K562 (cell line): ENCODE measurements at regions not wholly inside any gene's neighbourhood (a gene's known extent, or its start where the extent isn't known, plus 50 kb on each side); places are given as distances from the start of the nearest gene placed in this dataset.

ENCODE experiments used
- ATAC-seq: fragments of 200-7000 bp; cut with Tn5 transposase; 3 replicates; pipeline ENCODE4 v1.9.1; 2020; ENCODE audit warnings: moderate library complexity
- BruUV-seq: library from RNA; stranded (reverse); fragments of 400-500 nt; replicated peaks from 2 replicates; lab custom pipeline; 2021; lab: Mats Ljungman, UMichigan
- CTCF ChIA-PET: fragments of 300-600 bp; formaldehyde crosslinking; extraction: SDS; loops from one replicate; lab custom pipeline; 2021; ENCODE audit warnings: low intra/inter-chr PET ratio; lab: Yijun Ruan, JAX
- POLR2A ChIA-PET: fragments of 300-600, 350-650 bp; sonication (Branson Sonifier 250); formaldehyde crosslinking; extraction: SDS; loops from one replicate; lab custom pipeline; 2021; ENCODE audit warnings: antibody characterized with exemption, inconsistent platforms; lab: Yijun Ruan, JAX
- DNase-seq, 4 experiments: peaks; one replicate each; pipeline versions ENCODE4 v3.0.0 to v3.0.0-alpha.2; 2011 to 2018; ENCODE audit warnings: low spot score in 3 of 4, mixed read lengths in 3 of 4; ENCODE audit errors: extremely low read depth in 1 of 4
- FAIRE-seq: peaks from 2 replicates; lab custom pipeline; 2011; peaks lifted over from hg19 to GRCh38; lab: Jason Lieb, UNC
- H2AFZ ChIP-seq: 2 replicates; pipeline ENCODE4 v1.6.0; 2011; ENCODE audit warnings: low read depth, low read length, control low read depth, inconsistent platforms
- H3K27ac ChIP-seq: fragments of 200-600 bp; 3 replicates; pipeline ENCODE4 v1.8.0; 2011; ENCODE audit warnings: low read depth, mild to moderate bottlenecking, control low read depth, inconsistent platforms, low read length, moderate library complexity, mixed read lengths; ENCODE audit errors: extremely low read depth
- H3K27me3 ChIP-seq, 2 experiments: fragments of 300-600 bp in 1 of 2; 2 replicates in 1 of 2; 3 replicates in 1 of 2; pipeline versions ENCODE4 v1.6.0 to v1.8.0; 2011; ENCODE audit warnings: inconsistent platforms in 2 of 2, low read length in 2 of 2, mild to moderate bottlenecking in 1 of 2, mixed read lengths in 1 of 2, moderate library complexity in 1 of 2; ENCODE audit not compliant: control insufficient read depth in 2 of 2, insufficient read depth in 2 of 2
- H3K36me3 ChIP-seq: fragments of 300-600 bp; 3 replicates; pipeline ENCODE4 v1.8.0; 2011; ENCODE audit warnings: mild to moderate bottlenecking, low read length, inconsistent platforms; ENCODE audit not compliant: control insufficient read depth, insufficient read depth
- H3K4me1 ChIP-seq, 2 experiments: fragments of 200-600 bp in 1 of 2; replicated peaks in 1 of 2; 2 replicates in 1 of 2; 3 replicates in 1 of 2; pipeline versions ENCODE4 v1.5.1 to v1.8.0; 2011; ENCODE audit warnings: inconsistent platforms in 2 of 2, low read length in 2 of 2, mild to moderate bottlenecking in 1 of 2, mixed read lengths in 1 of 2, moderate library complexity in 1 of 2; ENCODE audit not compliant: control insufficient read depth in 2 of 2, insufficient read depth in 2 of 2
- H3K4me2 ChIP-seq: 2 replicates; pipeline ENCODE4 v1.6.1; 2011; ENCODE audit warnings: low read length, control low read depth, inconsistent platforms, mixed read lengths; ENCODE audit not compliant: insufficient read depth
- H3K4me3 ChIP-seq: fragments of 200-600 bp; sonication (generic), shearing (Covaris generic); 2 replicates; pipeline ENCODE4 v1.5.1; 2016; ENCODE audit warnings: control low read depth, inconsistent platforms
- H3K79me2 ChIP-seq: fragments of 200-600 bp; 3 replicates; pipeline ENCODE4 v1.8.0; 2011; ENCODE audit warnings: low read length, inconsistent platforms; ENCODE audit not compliant: control insufficient read depth, insufficient read depth
- H3K9ac ChIP-seq, 2 experiments: 2 replicates each; pipeline versions ENCODE4 v1.6.0 to v1.6.1; 2011; ENCODE audit warnings: low read depth in 2 of 2, low read length in 2 of 2, control low read depth in 1 of 2, inconsistent platforms in 1 of 2, mild to moderate bottlenecking in 1 of 2, mixed read lengths in 1 of 2; ENCODE audit not compliant: insufficient read depth in 1 of 2
- H3K9me1 ChIP-seq: one replicate; pipeline ENCODE4 v1.6.0; 2011; ENCODE audit warnings: inconsistent platforms, mild to moderate bottlenecking, low read length, moderate library complexity; ENCODE audit not compliant: control insufficient read depth, insufficient read depth
- H3K9me3 ChIP-seq: replicated peaks from 2 replicates; pipeline ENCODE4 v1.5.1; 2011; ENCODE audit warnings: low read depth, low read length, inconsistent platforms; ENCODE audit not compliant: control insufficient read depth, insufficient read depth
- H4K20me1 ChIP-seq: replicated peaks from 2 replicates; pipeline ENCODE4 v1.6.1; 2011; ENCODE audit warnings: low read length, inconsistent platforms, mixed read lengths; ENCODE audit not compliant: control insufficient read depth, insufficient read depth
- ATF7 ChIP-seq: fragments of 450-650 bp; IDR thresholded peaks from 2 replicates; pipeline ENCODE4 v1.7.1; 2014; ENCODE audit warnings: mild to moderate bottlenecking, moderate library complexity
- CHD4 ChIP-seq: fragments of 200-600 bp; sonication (generic); IDR thresholded peaks from 3 replicates; pipeline ENCODE4 v1.6.1; 2012; ENCODE audit warnings: low read depth, mild to moderate bottlenecking, mixed read lengths, low read length, inconsistent platforms; ENCODE audit not compliant: insufficient read depth, insufficient replicate concordance, poor library complexity, severe bottlenecking
- CREB3 ChIP-seq: fragments of 450-650 bp; conservative IDR thresholded peaks from 2 replicates; pipeline ENCODE4 v1.6.1; 2016; ENCODE audit warnings: missing genetic modification characterization, low read depth, mild to moderate bottlenecking, missing compliant biosample characterization, moderate library complexity
- GTF2E2 ChIP-seq: fragments of 200-800 bp; sonication (Bioruptor generic); IDR thresholded peaks from 2 replicates; pipeline ENCODE4 v1.6.1; 2016; ENCODE audit warnings: missing genetic modification characterization, missing compliant biosample characterization
- NCOR1 ChIP-seq: fragments of 450-650 bp; IDR thresholded peaks from 2 replicates; pipeline ENCODE4 v1.6.1; 2016; ENCODE audit warnings: mild to moderate bottlenecking, moderate library complexity
- NFRKB ChIP-seq: fragments of 450-650 bp; IDR thresholded peaks from 2 replicates; pipeline ENCODE4 v1.6.1; 2016; ENCODE audit warnings: low read depth
- NFXL1 ChIP-seq: fragments of 450-650 bp; formaldehyde crosslinking; IDR thresholded peaks from 2 replicates; pipeline ENCODE4 v1.4.0; 2021; ENCODE audit warnings: mild to moderate bottlenecking
- POLR3A ChIP-seq: IDR thresholded peaks from 2 replicates; pipeline ENCODE4 v1.6.1; 2011; ENCODE audit warnings: borderline replicate concordance, mild to moderate bottlenecking, moderate library complexity; ENCODE audit not compliant: insufficient read length, insufficient read depth; ENCODE audit errors: extremely low read depth
- RAD51 ChIP-seq: fragments of 450-650 bp; IDR thresholded peaks from 2 replicates; pipeline ENCODE4 v1.7.1; 2016; ENCODE audit warnings: low read depth, mild to moderate bottlenecking, borderline replicate concordance
- RHOXF2B ChIP-seq: fragments of 250-450 bp; sonication (Bioruptor Pico); conservative IDR thresholded peaks from 2 replicates; pipeline ENCODE4 v1.5.1; 2021
- VEZF1 ChIP-seq: fragments of 200-800 bp; sonication (Bioruptor generic); IDR thresholded peaks from 2 replicates; pipeline ENCODE4 v1.6.1; 2017; ENCODE audit warnings: missing genetic modification characterization, missing compliant biosample characterization
- ZNF384 ChIP-seq: IDR thresholded peaks from 2 replicates; pipeline ENCODE4 v1.6.1; 2012; ENCODE audit warnings: low read depth, low read length, improper control_type of control experiment
- ZNF583 ChIP-seq: fragments of 250-450 bp; sonication (Bioruptor Pico); IDR thresholded peaks from 2 replicates; pipeline ENCODE4 v1.4.0; 2020
- ZNF707 ChIP-seq: fragments of 250-450 bp; sonication (Bioruptor Pico); conservative IDR thresholded peaks from 2 replicates; pipeline ENCODE4 v1.8.0; 2022; ENCODE audit warnings: inconsistent platforms, mild to moderate bottlenecking, moderate library complexity
- WGBS: fragments of 100-300 bp; shearing (Covaris generic); methylation state at CpG from one replicate; pipeline ENCODE4 v1.1.6; 2016; ENCODE audit warnings: low coverage, mixed read lengths; ENCODE audit not compliant: insufficient coverage; ENCODE audit errors: missing lambda C conversion rate; 5-methylcytosine and 5-hydroxymethylcytosine counted together
- in situ Hi-C: fragments of 300-500 bp; cut with MboI; formaldehyde crosslinking; loops from 4 replicates; pipeline ENCODE4 v1.15.0; 2018; ENCODE audit warnings: inconsistent platforms, mixed read lengths
- intact Hi-C: fragments of 100-400 bp; cut with micrococcal nuclease; formaldehyde crosslinking; loops from 2 replicates; pipeline ENCODE4 v1.14.2; 2022

- Histone ChIP-seq H3K36me3 (no peaks in the 10 kb centered on the region), H3K4me2 (peak overlapping the region; percentile 42; the same call in 1 of the 2 replicates), H2AFZ (peak overlapping the region; percentile 79), H3K27me3 (peaks cover 2 to 30% of the 10 kb centered on the region in 2 experiments; a peak in 4 of 5 replicates), H3K4me1 (peaks cover 0 to 9% of the 10 kb centered on the region in 2 experiments; a peak in 3 of 5 replicates), H3K9me3 (no peaks in the 10 kb centered on the region), H3K27ac (no peak overlapping the region), H3K9me1 (no peaks in the 10 kb centered on the region), H3K4me3 (no peak overlapping the region), H3K9ac (no peak overlapping the region), H4K20me1 (no peaks in the 10 kb centered on the region), H3K79me2 (no peaks in the 10 kb centered on the region)
- ChIA-PET POLR2A (interaction anchor here (0.6 to 1.2 kb wide), 8 partner anchors 14 to 209 kb away, joined by 3 to 5 read pairs (median 4); no protein-coding TSS in a partner anchor), CTCF (no interaction called here)
- ATAC-seq (peak; percentile 67), FAIRE-seq (no peak), DNase-seq (peak in 3 of 4 experiments; percentile 37 to 52 (median 44))
- in situ Hi-C loops = no loop called here
- intact Hi-C loops = no loop called here
- 36% methylated on average over 8 of the region's 8 CpGs for WGBS
- BruUV-seq = no TSS peak
- TF ChIP-seq RAD51 (peak; percentile 81), NFRKB (no peak), ATF7 (peak; percentile 61), CREB3 (tag) (peak; percentile 45; the same call in 1 of the 2 replicates), ZNF583 (peak; percentile 50; the same call in 1 of the 2 replicates), VEZF1 (CRISPR knock-in tag) (no peak), NCOR1 (no peak), ZNF384 (no peak), NFXL1 (CRISPR knock-in tag) (peak; percentile 17; the same call in 1 of the 2 replicates), RHOXF2B (CRISPR knock-in tag) (peak; percentile 68; the same call in 1 of the 2 replicates), GTF2E2 (tag) (peak; percentile 45; the same call in 1 of the 2 replicates), CHD4 (no peak), POLR3A (no peak), ZNF707 (CRISPR knock-in tag) (no peak)
Measured at GRCh38 chr1:25080294-25081209, 150.5 kb upstream of the RUNX3 start.
